HG03095 (cell line): ENCODE measurements at regions not wholly inside any gene's neighbourhood (a gene's known extent, or its start where the extent isn't known, plus 50 kb on each side); places are given as distances from the start of the nearest gene placed in this dataset.

Experiments
- ATAC-seq: cut with Tn5 transposase; IDR thresholded peaks from one replicate; pipeline ENCODE4 v1.9.1; 2021; ENCODE audit warnings: moderate library complexity; ENCODE audit not compliant: unreplicated experiment

DNA sequence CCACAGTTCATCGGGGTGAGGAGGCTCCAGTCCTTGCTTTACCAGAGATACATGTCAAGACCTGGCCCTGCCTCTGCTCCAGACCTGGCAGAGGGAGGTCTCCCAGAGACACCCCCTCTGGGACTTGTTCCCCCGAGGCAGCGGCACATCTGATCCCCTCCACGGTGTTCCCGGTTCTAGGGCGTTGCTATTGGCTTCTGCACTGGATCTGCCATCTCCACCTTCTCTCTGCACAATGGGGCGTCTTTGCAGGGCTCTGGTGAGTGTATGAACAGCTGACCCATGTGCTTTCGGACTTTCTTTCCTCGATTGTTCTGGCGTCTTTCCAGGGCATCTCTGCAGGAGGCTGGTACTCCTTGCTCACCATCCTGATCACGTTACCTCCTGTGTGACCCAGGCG, 930.4 kb downstream of the TBC1D22A start:
- ATAC-seq: no peak

DNA sequence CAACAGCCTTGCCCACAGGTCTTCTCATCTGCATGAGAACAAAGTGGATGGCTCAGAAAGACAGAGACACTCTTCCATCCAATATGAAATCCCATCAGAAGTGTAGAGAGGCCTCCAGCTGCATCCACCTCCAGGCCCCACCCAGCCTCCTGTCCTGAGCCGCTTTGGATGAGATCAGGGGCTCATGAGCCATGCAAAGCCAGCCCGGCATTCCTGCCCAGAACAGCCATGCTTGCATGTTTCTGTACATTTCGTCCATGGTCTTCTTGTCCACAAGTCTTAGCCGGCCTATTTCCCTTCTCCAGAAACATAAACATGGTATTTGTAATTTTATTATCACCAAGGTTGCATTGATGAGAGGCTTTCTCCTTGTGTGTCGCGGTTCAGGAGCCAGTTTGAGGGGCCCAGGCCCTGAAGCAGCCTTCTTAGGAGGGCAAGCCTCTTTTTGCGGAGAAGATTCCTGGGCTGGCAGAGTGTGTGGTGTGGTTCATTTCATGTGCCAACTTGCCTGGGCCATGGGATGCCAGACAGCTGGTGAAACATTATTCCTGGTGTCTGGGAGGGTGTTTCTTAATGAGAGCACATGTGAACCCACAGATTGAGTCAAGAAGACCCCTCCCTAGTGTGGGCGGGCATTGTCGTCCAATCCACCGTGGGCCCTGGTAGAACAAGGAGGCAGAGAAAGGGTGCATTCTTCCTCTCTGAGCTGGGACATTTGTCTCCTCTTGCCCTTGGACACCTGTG, 928.9 kb downstream of the TBC1D22A start:
- ATAC-seq: no peak

DNA sequence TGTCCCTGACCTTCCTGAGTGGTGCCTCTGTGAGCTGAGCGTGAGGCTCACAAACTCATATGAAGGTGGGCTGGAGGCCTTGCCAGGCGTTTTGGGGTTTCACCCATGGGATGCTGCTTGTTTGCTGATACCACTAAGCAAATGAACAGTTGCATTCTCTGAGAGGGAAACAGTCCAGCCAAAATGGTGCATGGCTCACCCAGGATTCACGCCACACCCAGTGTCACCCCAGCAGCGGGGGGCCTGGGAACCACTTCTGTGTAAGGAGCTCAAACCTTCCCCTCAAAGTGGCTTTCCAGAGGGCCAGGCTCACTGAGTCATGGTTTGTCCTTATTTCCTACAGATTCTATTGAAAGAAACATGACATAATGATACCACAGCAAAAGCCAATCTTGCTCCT, 928.1 kb downstream of the TBC1D22A start:
- ATAC-seq: no peak

DNA sequence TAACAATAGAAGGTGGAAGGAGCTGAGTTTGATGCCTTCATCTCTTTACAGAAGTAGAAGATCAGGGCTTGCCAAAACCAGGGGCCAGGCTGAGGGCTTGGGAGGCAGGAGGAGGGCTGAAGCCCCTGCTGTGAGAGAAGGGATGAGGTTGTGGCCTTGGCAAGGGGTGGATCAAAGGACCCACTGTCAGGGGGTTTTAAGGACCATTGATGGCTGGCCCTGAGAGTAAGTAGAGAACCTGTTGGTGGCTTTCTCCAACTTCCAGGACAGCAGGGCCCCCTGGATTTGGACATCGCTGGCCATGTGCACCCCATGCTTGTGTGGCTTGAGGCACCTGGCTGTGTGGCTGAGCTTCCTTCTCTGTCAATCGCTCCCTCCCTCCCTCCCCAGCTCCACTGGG, 927.7 kb downstream of the TBC1D22A start:
- ATAC-seq: no peak

DNA sequence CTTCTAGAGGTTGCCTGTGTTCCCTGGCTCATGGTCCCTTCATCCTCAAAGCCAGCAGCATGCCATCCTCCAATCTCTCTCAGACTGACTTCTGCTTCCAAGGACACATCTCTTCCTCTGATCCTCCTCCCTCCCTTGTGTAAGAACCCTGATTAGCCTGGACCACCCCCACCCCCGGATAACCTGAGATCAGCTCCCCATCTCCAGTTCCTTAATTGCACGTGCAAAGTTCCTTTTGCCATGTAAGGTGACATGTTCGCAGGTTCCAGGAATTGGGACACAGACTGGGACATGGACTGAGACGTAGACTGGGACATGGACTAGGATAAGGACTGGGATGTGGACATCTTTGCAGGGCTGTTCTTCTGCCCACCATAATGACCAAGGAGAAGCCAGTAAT, 925.3 kb downstream of the TBC1D22A start:
- no peak for ATAC-seq

DNA sequence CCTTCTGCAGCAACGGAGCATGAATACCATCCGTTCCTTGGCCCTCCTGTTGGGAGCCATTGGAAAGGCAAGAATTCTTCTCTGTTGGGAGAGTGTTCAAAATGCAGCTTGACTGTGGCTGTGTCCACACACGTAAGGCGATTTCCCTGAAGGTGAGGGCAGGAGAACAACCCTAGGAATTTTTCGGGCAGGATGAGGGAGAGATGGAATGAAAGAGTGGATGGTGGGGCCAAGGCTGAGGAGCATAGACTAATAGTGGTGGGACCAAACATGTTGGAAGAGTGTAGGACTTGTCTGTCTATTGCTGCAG, 924.9 kb downstream of the TBC1D22A start:
- no peak for ATAC-seq

DNA sequence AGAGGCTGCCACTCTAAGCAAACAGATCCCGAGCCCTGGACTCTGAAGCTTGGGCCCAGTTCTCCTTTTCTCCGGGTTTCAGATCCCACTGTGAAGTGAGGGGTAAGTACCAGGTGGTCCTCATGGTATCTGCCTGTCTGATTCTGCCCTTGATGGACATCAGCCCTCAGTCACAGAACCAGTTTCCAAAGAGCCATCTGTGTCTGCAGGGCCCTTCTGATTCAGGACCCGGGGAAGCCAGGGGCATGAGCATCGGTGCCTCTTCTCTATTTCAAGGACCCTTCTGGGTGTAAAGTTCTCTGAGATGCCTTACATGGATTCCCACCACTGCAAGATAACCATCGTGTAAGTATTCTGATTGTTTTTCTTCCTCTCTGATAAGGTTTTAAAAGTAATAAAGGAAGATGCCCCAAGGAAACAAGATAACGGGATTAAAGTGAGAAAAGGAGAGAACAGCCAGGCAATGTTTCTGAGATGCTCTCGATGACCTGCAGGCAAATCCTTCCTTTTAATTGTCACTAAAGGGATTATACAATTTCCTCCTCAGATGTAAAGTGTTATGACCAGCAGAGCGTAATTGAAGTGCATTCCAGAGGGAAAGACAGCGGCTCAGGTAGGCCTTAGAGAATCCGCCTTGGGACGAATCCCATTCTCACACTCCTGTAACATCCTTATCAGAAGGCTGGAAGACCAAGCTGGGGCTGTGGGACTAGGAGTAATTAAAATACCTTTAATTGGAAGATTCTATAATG, 924.3 kb downstream of the TBC1D22A start:
- no peak for ATAC-seq

DNA sequence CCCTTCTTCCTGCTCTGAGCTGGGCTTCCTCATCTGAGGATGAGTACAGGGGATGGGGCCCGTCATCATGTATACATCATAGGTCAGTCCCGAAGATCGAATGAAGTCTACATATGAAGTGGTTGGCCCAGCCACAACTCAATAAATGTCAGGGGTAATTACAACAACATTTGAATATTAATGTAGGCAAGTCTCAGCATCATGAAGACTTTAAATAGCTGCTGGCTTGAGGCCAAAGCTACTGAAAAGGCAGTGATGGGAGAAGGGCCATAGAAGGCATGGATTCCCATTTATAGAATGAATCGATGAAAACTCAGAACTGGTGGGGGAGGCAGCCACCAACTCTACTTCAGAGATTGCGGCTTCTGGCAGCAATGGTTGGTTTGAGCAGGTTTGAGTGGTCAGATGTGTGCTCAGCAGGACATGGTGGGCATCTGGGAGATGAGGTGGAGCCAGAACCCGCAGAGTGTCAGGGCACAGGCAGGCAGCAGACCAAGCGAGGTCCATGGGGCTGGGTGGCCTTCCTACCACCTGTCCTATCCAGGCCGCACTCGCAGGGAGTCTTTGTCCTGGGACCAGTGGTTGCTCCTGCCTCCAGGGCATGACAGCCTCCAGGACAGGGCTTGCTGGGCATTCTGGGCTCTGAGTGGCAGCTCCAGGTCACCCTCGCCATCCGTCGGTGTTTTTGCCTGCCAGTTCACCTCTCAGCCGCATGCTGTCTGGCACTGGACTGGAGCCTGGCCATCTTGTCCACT, 919.1 kb downstream of the TBC1D22A start:
- no peak for ATAC-seq

DNA sequence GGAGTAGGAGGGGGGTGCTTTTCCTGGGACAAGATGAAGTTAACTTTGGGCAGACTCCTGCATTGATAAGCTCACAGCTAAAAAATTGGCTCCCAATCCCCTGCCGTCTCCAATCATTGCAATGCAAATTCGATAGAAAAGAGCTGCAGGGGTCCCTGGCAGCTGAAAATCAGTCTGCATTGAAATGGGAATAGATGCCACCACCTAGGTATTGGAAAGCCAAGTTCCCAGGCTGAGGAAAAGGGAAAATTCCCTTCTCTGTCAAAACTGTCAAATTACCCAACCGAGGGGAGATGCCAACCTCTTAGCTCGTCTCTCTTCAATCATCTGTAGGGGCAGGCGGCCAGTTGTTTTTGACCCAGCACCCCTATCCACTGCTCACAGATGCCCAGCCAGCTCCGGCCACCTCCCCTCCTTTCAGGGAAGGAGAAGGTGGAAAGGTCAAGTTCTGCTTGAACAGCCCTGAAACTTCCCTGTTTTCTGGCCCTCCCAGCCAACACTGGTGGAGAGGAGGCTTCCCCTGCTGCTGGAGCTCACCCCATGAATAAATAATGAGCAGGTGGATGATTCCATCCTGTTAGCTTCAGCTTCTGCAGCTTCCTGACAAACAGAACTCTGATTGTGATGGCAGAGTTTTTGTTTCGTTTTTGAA, 916.3 kb downstream of the TBC1D22A start:
- no peak for ATAC-seq

DNA sequence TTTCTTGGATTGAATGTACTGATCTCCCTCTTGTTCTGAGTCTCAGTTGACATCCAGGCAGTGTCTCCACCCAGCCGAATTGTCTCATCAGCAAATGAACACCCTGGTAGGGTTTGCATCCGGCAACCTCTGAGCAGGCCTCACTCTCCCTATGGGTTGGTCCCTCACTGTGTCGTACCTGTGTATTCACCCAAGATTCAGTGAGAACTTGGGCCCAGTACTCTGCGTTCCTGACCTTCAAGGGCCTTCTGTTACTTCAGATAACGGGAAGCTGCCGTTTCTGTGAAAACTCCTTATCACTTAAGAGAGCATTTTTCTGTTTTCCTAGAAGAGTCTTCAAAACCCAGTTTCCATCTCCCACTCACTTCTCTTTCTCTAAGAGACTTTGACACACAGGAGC, 915.6 kb downstream of the TBC1D22A start:
- ATAC-seq: no peak

DNA sequence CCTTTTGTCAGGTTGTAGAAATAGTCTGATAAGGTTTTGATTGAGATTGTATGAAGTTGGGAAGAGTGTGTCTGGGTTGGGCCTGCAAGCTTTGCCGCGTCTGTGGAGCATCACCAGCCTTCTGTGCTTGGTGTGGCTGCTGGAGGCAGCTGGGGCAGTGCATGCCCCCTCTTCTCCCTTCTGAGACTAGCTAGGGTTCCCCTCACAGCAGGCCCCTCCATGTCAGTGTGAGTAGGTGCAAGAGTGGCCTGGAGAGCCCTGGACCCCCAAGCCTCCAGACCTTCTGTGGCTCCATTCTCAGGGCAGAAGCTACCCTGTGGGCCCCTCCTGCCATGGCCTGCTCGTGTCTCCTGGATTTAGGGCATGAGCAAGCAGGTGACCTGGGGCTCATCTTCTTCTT, 914.2 kb downstream of the TBC1D22A start:
- no peak for ATAC-seq

DNA sequence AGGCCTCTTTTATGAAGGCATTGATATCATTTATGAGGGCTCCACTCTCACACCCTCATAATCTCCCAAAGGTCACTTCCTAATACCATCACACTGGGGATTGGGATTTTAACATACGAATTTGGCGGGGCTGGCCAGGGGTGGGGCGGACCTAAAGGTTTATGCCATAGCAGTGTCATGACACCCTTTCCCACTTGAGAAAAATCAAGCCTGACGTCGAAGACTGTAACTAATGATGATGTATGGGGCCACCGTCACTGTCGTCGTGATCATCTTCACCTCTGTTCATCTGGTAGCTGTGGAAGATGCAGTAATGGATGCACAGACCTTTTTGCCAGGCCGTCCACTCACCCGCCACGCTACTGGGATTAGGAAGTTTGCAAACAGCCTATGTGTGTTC, 912.1 kb downstream of the TBC1D22A start:
- ATAC-seq: no peak

DNA sequence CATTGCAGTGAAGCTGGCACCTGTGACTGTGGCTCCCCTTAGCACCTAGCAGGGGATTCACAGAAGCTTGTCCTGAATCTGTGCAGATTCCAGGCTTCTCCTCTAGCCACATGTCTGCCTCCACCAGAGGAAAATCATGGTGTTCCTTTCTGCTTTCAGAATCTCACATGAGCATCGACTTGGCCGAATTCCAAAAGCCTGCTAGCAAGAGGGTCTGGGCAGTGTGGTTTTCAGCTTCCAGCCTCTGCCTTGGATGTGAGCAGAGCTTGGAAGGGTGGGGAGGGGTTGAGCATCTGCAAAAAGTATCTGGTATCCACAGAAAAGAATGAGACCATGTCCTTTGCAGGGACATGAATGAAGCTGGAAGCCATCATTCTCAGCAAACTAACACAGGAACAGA, 911.1 kb downstream of the TBC1D22A start:
- ATAC-seq: no peak

DNA sequence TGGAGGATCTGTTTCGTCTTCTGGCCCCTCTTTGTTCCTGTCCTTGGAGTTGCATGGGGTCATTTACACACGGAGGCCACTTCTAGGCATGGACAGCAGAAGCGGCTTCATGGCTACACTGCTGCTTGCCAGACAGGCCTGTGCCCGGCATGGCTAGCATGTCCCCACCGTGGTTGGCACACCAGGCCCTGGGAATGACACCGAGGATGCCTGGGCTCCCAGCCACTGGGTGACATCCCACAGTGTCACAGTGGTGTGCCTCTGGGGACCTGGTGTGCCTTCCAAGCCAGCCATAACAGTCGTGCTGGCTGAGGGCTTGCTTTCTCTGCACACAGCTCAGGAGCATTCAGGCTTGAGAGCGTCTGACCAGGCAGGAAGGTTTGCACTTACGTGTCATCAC, 910.1 kb downstream of the TBC1D22A start:
- no peak for ATAC-seq

DNA sequence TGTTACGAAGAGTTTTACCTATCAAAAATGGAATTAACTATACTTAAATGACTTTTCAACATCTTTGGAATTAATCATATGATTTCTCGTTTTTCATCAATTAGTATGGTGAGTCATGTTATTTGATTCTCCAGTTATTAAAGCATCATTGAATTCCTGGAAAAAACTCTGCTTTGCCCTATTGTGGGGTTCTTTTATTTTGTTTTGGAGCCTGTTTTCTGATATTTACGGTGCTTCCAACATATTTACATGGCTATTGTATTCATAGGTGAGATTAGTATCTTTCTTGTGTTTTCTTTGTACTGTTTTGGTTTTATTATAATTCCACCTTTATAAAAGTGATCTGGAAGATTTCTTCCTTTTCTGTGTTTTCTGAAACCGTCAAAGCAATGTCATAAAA, 902.7 kb downstream of the TBC1D22A start:
- ATAC-seq: no peak

DNA sequence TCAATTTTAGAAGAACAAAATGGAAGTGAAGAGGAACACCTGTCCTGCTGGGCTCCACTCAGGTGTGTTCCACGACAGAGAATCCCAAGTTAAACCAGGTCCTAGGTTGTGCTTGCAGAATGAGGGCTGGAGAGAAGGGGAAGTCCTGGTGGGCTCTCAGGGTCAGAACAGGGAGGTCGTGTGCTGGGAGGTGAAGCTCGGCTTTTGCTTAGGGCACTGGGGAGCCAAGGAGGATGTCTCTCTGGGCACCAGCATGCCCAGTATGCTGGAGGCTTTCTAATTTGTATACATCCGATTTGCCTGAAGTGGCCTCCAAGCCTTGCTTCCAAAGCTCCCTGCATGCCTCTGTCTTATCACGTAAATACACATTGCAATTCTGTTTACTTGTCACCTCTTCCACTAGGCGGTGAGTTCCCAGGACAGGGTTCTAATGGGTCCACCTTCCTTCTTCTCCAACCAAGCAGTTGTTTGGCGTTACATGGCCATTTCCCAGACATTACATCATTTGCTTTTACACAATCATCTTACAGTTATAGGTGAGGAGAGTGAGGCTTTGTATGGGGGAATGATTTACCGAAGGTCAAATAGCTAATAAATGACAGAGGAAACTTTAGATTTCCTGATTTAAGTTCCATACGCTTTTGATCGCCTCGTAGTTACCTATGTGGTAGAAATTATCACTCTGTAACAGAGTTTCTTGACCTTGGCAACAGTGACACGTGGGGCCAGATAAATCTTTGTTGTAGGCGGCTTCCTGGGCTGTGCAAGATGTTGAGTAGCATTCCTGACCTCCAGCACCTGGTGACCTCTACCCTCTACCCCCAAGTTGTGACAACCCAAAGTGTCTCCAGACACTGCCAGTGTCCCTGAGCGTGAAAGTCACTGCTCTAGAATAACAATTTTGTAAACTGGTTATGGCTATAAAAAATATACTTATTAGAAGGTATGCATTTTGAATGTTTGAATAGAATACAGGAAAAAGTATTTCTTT, 901.5 kb downstream of the TBC1D22A start:
- ATAC-seq: no peak

DNA sequence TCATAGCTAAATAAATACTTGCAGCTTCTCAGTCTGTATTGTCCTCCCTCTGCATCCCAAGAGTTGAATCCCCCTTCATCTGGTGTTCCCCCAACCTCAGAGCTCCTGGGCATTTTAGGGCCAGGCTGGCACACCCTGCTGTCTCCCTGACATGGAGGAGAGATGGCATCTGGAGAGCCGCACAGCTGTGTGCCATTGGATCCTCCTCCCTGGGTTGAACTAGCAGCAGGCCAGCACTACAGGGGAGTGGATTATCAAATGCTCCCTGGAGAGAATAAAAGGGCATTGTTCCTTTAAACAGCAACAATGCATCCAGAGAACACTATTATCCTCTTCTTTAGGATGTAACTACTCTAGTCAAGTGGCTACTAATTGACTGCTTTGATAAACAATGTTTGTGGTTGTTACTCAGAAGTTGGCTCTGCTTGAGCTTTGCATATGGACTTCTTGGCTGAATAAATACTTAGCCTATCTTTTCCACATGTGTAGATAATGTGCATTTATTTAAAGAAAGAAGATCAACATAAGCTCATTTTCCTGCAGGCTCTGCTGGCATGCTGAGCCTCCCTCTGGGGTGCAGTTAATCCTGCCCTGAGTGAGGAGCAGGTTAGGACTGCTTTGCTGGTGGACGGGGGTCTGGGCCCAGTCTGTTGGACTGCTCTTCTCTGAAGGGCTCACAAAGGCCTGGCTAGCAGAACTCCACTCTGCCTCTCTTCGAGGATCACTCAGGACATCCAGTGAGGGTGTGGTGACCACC, 897.2 kb downstream of the TBC1D22A start:
- ATAC-seq: no peak

DNA sequence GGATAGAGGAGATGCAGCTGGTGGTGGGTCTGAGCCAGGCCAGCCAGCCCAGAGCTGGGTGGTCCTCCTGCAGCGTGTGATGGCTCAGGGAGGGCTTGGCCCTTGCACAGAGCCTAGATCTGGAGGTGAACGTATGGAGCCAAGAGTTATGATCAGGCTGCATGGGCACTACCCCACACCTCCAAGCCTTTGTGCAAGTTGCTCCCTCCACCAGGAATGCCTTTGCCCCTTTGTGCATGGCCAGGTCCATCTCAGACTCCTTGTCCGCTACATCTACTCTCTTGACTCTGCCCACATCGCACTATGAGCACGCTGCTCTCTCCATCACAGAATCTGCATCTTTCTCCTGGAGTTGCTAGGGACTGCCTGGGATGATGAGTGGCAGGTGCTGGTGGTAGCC, 895.7 kb downstream of the TBC1D22A start:
- ATAC-seq: no peak

DNA sequence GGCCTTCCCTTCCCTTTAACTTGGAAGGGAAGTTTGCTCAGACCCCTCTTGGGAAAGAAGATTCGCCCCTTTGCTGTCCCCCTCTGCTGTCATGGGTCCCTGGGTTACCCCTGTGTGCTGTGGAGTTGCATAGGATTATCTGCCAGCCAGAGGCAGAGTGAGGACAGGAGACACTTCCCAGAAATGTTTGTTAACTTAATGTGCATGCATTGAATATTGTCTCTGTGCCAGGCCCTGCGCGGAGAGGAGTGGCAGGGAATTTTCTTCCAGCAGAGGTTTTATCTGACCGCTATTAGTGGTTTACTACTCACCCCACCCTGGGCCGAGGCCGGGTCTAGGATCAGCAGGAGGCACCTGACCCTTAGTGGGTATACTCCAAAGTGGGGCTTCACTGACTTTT, 894.8 kb downstream of the TBC1D22A start:
- ATAC-seq: no peak

DNA sequence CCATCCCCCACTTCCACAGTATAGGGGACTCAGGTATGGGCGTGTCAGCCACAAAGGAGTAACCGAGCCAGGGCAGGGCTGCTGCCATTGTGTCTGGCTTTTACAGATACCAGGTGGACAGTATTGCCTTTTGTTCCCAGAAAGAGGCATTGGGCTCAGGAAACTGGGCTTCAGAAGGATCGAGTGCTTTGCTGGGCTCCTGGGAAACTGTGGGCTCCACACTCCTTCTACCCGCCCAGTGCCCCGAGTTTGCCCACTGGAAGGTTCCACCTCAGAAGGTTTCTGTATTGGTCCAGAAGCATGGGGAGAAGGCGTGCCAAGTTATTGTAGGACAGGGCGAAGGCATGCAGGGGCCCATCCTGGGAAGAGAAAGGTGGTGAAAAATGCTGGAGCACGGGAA, 894.4 kb downstream of the TBC1D22A start:
- no peak for ATAC-seq
